Adrenal gland (tissue), 5 donors: ENCODE measurements at regions not wholly inside any gene's neighbourhood (a gene's known extent, or its start where the extent isn't known, plus 50 kb on each side); places are given as distances from the start of the nearest gene placed in this dataset.

Source experiments
- CTCF ChIP-seq, 6 experiments: fragments of 450-650 bp in 4 of 6; fragments of 200-600 bp in 2 of 6; sonication (generic) in 1 of 6; IDR thresholded peaks; 1 replicate in 5 of 6; 2 replicates in 1 of 6; pipeline versions ENCODE4 v1.5.1 to v1.8.0; 2016 to 2021; ENCODE audit warnings: antibody characterized with exemption in 6 of 6, mild to moderate bottlenecking in 2 of 6, moderate library complexity in 1 of 6
- POLR2A ChIP-seq, 2 donors: fragments of 450-650 bp; IDR thresholded peaks; one replicate each; pipeline ENCODE4 v1.6.1; 2017; ENCODE audit warnings: antibody characterized with exemption in 2 of 2, mild to moderate bottlenecking in 2 of 2, moderate library complexity in 1 of 2
- donor health status: DM: no; HTN: no; CAD: no.

GRCh38 chr2:150674283-150674682 lies 186.8 kb upstream of the RND3 start:
- TF ChIP-seq POLR2A (IDR thresholded peaks at IDR 0.05) = no peak
- no peak for TF ChIP-seq CTCF (IDR thresholded peaks at IDR 0.05)
